HepG2 (cell line): ENCODE measurements at regions not wholly inside any gene's neighbourhood (a gene's known extent, or its start where the extent isn't known, plus 50 kb on each side); places are given as distances from the start of the nearest gene placed in this dataset.

Experiments used
- CTCF ChIP-seq: sonication (generic); formaldehyde crosslinking; IDR thresholded peaks from 2 replicates; pipeline ENCODE4 v1.5.0; 2020; ENCODE audit warnings: mild to moderate bottlenecking, missing genetic modification reagents, moderate library complexity
- MAX ChIP-seq: IDR thresholded peaks from 2 replicates; pipeline ENCODE4 v1.6.1; 2012; ENCODE audit warnings: inconsistent platforms
- MIER2 ChIP-seq: IDR thresholded peaks from 2 replicates; pipeline ENCODE4 v1.6.1; 2016; ENCODE audit warnings: missing biosample characterization, missing genetic modification reagents
- NR1H2 ChIP-seq: sonication (generic); formaldehyde crosslinking; IDR thresholded peaks from 2 replicates; pipeline ENCODE4 v1.8.1; 2022; ENCODE audit warnings: low read depth, missing genetic modification reagents, borderline replicate concordance
- PCBP1 ChIP-seq: fragments of 200-400 bp; formaldehyde crosslinking; IDR thresholded peaks from 2 replicates; pipeline ENCODE4 v1.6.1; 2017; ENCODE audit warnings: mild to moderate bottlenecking, low read depth, low read length, borderline replicate concordance
- PHF8 ChIP-seq: sonication (generic); formaldehyde crosslinking; IDR thresholded peaks from 2 replicates; pipeline ENCODE4 v1.5.0; 2020; ENCODE audit warnings: missing genetic modification reagents
- POLR2A ChIP-seq, 2 experiments: IDR thresholded peaks; 2 replicates each; pipeline ENCODE4 v1.6.1; 2011; ENCODE audit warnings: low read depth in 2 of 2, low read length in 2 of 2, mild to moderate bottlenecking in 1 of 2, moderate library complexity in 1 of 2; ENCODE audit not compliant: insufficient read depth in 1 of 2
- STAT6 ChIP-seq: sonication (generic); formaldehyde crosslinking; IDR thresholded peaks from 2 replicates; pipeline ENCODE4 v1.4.0; 2020; ENCODE audit warnings: missing genetic modification reagents, mild to moderate bottlenecking, borderline replicate concordance
- TAF15 ChIP-seq: fragments of 200-400 bp; formaldehyde crosslinking; IDR thresholded peaks from one replicate; pipeline ENCODE4 v1.6.1; 2018; ENCODE audit warnings: mild to moderate bottlenecking, low read depth, low read length; ENCODE audit not compliant: poor library complexity, severe bottlenecking
- TBP ChIP-seq: sonication (generic); formaldehyde crosslinking; IDR thresholded peaks from 2 replicates; pipeline ENCODE4 v1.5.0; 2020; ENCODE audit warnings: missing genetic modification reagents
- ZBTB8A ChIP-seq: sonication (generic); formaldehyde crosslinking; IDR thresholded peaks from 2 replicates; pipeline ENCODE4 v1.4.0; 2020; ENCODE audit warnings: mild to moderate bottlenecking, low read depth, missing genetic modification reagents, borderline replicate concordance
- ZNF18 ChIP-seq: sonication (generic); formaldehyde crosslinking; IDR thresholded peaks from 2 replicates; pipeline ENCODE4 v1.8.0; 2022; ENCODE audit warnings: mild to moderate bottlenecking, missing genetic modification reagents; ENCODE audit not compliant: insufficient replicate concordance
- ZNF7 ChIP-seq: IDR thresholded peaks from 2 replicates; pipeline ENCODE4 v1.6.1; 2016; ENCODE audit warnings: missing biosample characterization, missing genetic modification reagents

GRCh38 chr4:107473126-107473525 is 246.9 kb downstream of the PAPSS1 start:
- TF ChIP-seq CTCF (CRISPR knock-in tag) (no peak), MAX (no peak), STAT6 (CRISPR knock-in tag) (no peak), NR1H2 (no peak), TBP (CRISPR knock-in tag) (no peak), ZBTB8A (CRISPR knock-in tag) (no peak), TAF15 (no peak), ZNF18 (no peak), PCBP1 (no peak), POLR2A (IDR thresholded peaks at IDR 0.05; ENCODE audit: insufficient read depth in 1 of 2, low read depth in 2 of 2, low read length in 2 of 2) (no peak), MIER2 (CRISPR knock-in tag) (no peak), ZNF7 (no peak), PHF8 (no peak)
